ELF-1 (cell line): ENCODE measurements at regions not wholly inside any gene's neighbourhood (a gene's known extent, or its start where the extent isn't known, plus 50 kb on each side); places are given as distances from the start of the nearest gene placed in this dataset.
"Not testable (repeated sequence)": the region's sequence is repeated elsewhere in the genome, so short reads cannot be mapped to it uniquely, and the experiment has no call there.

Source experiments
- DNase-seq: peaks from one replicate; pipeline ENCODE4 v3.0.0-alpha.2; 2016; ENCODE audit warnings: low read depth, low spot score

- DNase-seq: no peak
Measured at GRCh38 chr15:95684126-95684525, 646.4 kb upstream of the NR2F2 start.

- no peak for DNase-seq
Measured at GRCh38 chr15:95684693-95685115, 645.8 kb upstream of the NR2F2 start.

- no peak for DNase-seq
Measured at GRCh38 chr15:95687061-95687460, 643.4 kb upstream of the NR2F2 start.

GRCh38 chr15:95687686-95688085 is 642.8 kb upstream of the NR2F2 start:
- no peak for DNase-seq

- DNase-seq: no peak
Measured at GRCh38 chr15:95690631-95691340, 639.7 kb upstream of the NR2F2 start.

GRCh38 chr15:95693917-95694316 is 636.6 kb upstream of the NR2F2 start:
- DNase-seq: no peak

- no peak for DNase-seq
Measured at GRCh38 chr15:95698230-95698629, 632.3 kb upstream of the NR2F2 start.

GRCh38 chr15:95698951-95699350 is 631.5 kb upstream of the NR2F2 start:
- no peak for DNase-seq

- no peak for DNase-seq
Measured at GRCh38 chr15:95699578-95699977, 630.9 kb upstream of the NR2F2 start.

- DNase-seq: not testable (repeated sequence)
Measured at GRCh38 chr15:95700692-95701091, 629.8 kb upstream of the NR2F2 start.

- no peak for DNase-seq
Measured at GRCh38 chr15:95701410-95701809, 629.1 kb upstream of the NR2F2 start.

GRCh38 chr15:95709959-95710695 is 620.4 kb upstream of the NR2F2 start:
- no peak for DNase-seq

- DNase-seq: no peak
Measured at GRCh38 chr15:95712785-95713184, 617.7 kb upstream of the NR2F2 start.

GRCh38 chr15:95713324-95713723 is 617.2 kb upstream of the NR2F2 start:
- no peak for DNase-seq

- no peak for DNase-seq
Measured at GRCh38 chr15:95715116-95715903, 615.2 kb upstream of the NR2F2 start.

GRCh38 chr15:95715906-95716656 is 614.4 kb upstream of the NR2F2 start:
- DNase-seq: peak; percentile 66

GRCh38 chr15:95716708-95717107 is 613.8 kb upstream of the NR2F2 start:
- no peak for DNase-seq

GRCh38 chr15:95718441-95718840 is 612.1 kb upstream of the NR2F2 start:
- no peak for DNase-seq

GRCh38 chr15:95724908-95725633 is 605.4 kb upstream of the NR2F2 start:
- no peak for DNase-seq

GRCh38 chr15:95726891-95727290 is 603.6 kb upstream of the NR2F2 start:
- no peak for DNase-seq

GRCh38 chr15:95733931-95734330 is 596.6 kb upstream of the NR2F2 start:
- no peak for DNase-seq
